ENCODE measurements at regions not wholly inside any gene's neighbourhood (a gene's known extent, or its start where the extent isn't known, plus 50 kb on each side); places are given as distances from the start of the nearest gene placed in this dataset.

GRCh38 chr2:157174321-157174720 lies 83.2 kb upstream of the GALNT5 start:
- H3K4me1 Mint-ChIP-seq (ENCODE audit: low read depth), result no peaks in the 10 kb centered on the region
- H3K36me3 Mint-ChIP-seq (ENCODE audit: insufficient read depth in 2 of 2), result no peaks in the 10 kb centered on the region
- H3K4me3 Mint-ChIP-seq, result no peak overlapping the region
- H3K9me3 Mint-ChIP-seq, result peaks cover 0 to 2% of the 10 kb centered on the region in 2 donors
- DNase-seq, result no peak
- no peak overlapping the region for H3K27ac Mint-ChIP-seq
- ATAC-seq (replicated peaks in 1 of 2), result no peak
- H3K27me3 Mint-ChIP-seq (ENCODE audit: low read depth), result peaks cover 21% of the 10 kb centered on the region

DNA sequence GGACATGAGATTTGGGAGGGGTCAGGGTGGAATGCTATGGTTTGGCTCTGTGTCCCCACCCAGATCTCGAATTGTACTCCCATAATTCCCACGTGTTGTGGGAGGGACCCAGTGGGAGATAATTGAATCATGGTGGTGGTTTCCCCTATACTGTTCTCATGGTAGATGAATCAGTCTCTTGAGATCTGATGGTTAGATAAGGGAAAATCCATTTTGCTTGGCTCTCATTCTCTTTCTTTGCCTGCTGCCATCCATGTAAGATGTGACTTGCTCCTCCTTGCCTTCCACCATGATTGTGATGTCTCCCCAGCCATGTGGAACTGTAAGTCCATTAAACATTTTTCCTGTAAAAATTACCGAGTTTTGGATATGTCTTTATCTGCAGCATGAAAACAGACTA lies 80.9 kb upstream of the GALNT5 start:
- H3K9me3 Mint-ChIP-seq, result peaks cover 0 to 2% of the 10 kb centered on the region in 2 donors

DNA sequence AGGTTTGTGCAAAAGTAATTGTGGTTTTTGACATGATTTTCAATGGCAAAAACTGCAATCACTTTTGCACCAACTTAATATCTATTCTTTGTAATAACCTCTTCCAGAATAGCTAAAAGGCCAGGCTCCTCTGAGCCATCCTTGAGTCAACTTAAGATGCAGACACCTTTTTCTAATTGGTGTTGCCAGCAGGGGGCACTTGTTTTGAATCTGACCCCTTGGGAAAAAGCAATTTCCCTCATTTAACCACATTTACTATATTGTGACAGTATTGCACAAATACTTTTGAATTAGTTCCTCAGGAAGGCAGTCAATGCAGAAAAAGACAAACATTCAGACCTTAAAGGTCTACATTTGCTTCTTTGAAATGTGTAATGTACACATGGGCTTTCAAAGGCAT lies 78.6 kb upstream of the GALNT5 start:
- DNase-seq (no peak), ATAC-seq (replicated peaks in 1 of 2) (no peak)
- peaks cover 12% of the 10 kb centered on the region for H3K27me3 Mint-ChIP-seq (ENCODE audit: low read depth)

More for the DNA sequence above, 80.9 kb upstream of the GALNT5 start:
- Mint-ChIP-seq H3K4me1 (ENCODE audit: low read depth) (no peaks in the 10 kb centered on the region), H3K27me3 (ENCODE audit: low read depth) (peaks cover 19% of the 10 kb centered on the region), H3K36me3 (ENCODE audit: insufficient read depth in 2 of 2) (no peaks in the 10 kb centered on the region), H3K27ac (no peak overlapping the region), H3K4me3 (no peak overlapping the region)
- ATAC-seq (replicated peaks in 1 of 2), result no peak
- no peak for DNase-seq

GRCh38 chr2:157179324-157180105 lies 78.0 kb upstream of the GALNT5 start:
- Mint-ChIP-seq H3K9me3 (peaks cover 0 to 2% of the 10 kb centered on the region in 2 donors), H3K4me1 (ENCODE audit: low read depth) (peaks cover 5% of the 10 kb centered on the region), H3K36me3 (ENCODE audit: insufficient read depth in 2 of 2) (no peaks in the 10 kb centered on the region), H3K27me3 (ENCODE audit: low read depth) (peaks cover 11% of the 10 kb centered on the region), H3K4me3 (no peak overlapping the region), H3K27ac (no peak overlapping the region)
- no peak for ATAC-seq (replicated peaks in 1 of 2)
- DNase-seq, result no peak

More for the DNA sequence above, 78.6 kb upstream of the GALNT5 start:
- Mint-ChIP-seq H3K9me3 (peaks cover 0 to 2% of the 10 kb centered on the region in 2 donors), H3K27ac (no peak overlapping the region), H3K36me3 (ENCODE audit: insufficient read depth in 2 of 2) (no peaks in the 10 kb centered on the region), H3K4me1 (ENCODE audit: low read depth) (peaks cover 5% of the 10 kb centered on the region), H3K4me3 (no peak overlapping the region)

- Mint-ChIP-seq H3K27me3 (ENCODE audit: low read depth) (peaks cover 14% of the 10 kb centered on the region), H3K36me3 (ENCODE audit: insufficient read depth in 2 of 2) (no peaks in the 10 kb centered on the region), H3K4me3 (no peak overlapping the region), H3K4me1 (ENCODE audit: low read depth) (peaks cover 5% of the 10 kb centered on the region), H3K9me3 (peaks cover 0 to 2% of the 10 kb centered on the region in 2 donors), H3K27ac (no peak overlapping the region)
- no peak for DNase-seq
- no peak for ATAC-seq (replicated peaks in 1 of 2)
These were observed 77.1 kb upstream of the GALNT5 start for GRCh38 chr2:157180359-157180758.

DNA sequence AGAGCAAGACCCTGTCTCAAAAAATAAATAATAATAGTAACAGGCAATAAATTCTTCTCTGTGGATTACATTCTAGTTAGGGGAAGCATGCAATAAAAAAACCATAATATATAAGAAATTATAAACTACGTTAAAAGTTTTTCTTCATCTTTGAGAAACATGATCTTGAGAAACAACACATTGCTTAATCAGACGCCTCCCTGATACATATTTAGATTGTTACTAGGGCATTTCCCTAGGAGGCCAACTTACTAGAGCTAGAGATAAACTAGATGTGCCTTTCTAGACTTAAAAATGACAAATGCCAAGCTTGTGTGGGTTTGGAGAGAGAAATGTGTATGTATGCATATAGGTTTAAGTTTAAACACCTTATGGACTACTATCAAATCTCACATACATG lies 76.3 kb upstream of the GALNT5 start:
- no peak for DNase-seq
- Mint-ChIP-seq H3K9me3 (peaks cover 0 to 2% of the 10 kb centered on the region in 2 donors), H3K36me3 (ENCODE audit: insufficient read depth in 2 of 2) (no peaks in the 10 kb centered on the region), H3K27me3 (ENCODE audit: low read depth) (peaks cover 22% of the 10 kb centered on the region), H3K4me1 (ENCODE audit: low read depth) (peaks cover 5% of the 10 kb centered on the region), H3K4me3 (no peak overlapping the region), H3K27ac (no peak overlapping the region)
- ATAC-seq (replicated peaks in 1 of 2), result no peak

- H3K9me3 Mint-ChIP-seq, result no peaks in the 10 kb centered on the region
- ATAC-seq (replicated peaks in 1 of 2) (no peak), DNase-seq (no peak)
- H3K36me3 Mint-ChIP-seq (ENCODE audit: insufficient read depth in 2 of 2), result no peaks in the 10 kb centered on the region
- H3K4me3 Mint-ChIP-seq, result no peak overlapping the region
- H3K27me3 Mint-ChIP-seq (ENCODE audit: low read depth), result peaks cover 25% of the 10 kb centered on the region
- peaks cover 5% of the 10 kb centered on the region for H3K4me1 Mint-ChIP-seq (ENCODE audit: low read depth)
- H3K27ac Mint-ChIP-seq, result no peak overlapping the region
These were observed 75.2 kb upstream of the GALNT5 start for GRCh38 chr2:157182204-157182709.

- H3K9me3 Mint-ChIP-seq, result no peaks in the 10 kb centered on the region
- H3K4me3 Mint-ChIP-seq, result no peak overlapping the region
- ATAC-seq (replicated peaks in 1 of 2) (peak in 1 of 2 donors; percentile 52), DNase-seq (no peak)
- no peaks in the 10 kb centered on the region for H3K36me3 Mint-ChIP-seq (ENCODE audit: insufficient read depth in 2 of 2)
- H3K27me3 Mint-ChIP-seq (ENCODE audit: low read depth), result peaks cover 25% of the 10 kb centered on the region
- peaks cover 5% of the 10 kb centered on the region for H3K4me1 Mint-ChIP-seq (ENCODE audit: low read depth)
- H3K27ac Mint-ChIP-seq, result peak overlapping the region; percentile 18
These were observed 74.6 kb upstream of the GALNT5 start for GRCh38 chr2:157182834-157183396.

- peaks cover 25% of the 10 kb centered on the region for H3K27me3 Mint-ChIP-seq (ENCODE audit: low read depth)
- H3K4me3 Mint-ChIP-seq, result no peak overlapping the region
- no peak overlapping the region for H3K27ac Mint-ChIP-seq
- no peaks in the 10 kb centered on the region for H3K36me3 Mint-ChIP-seq (ENCODE audit: insufficient read depth in 2 of 2)
- H3K9me3 Mint-ChIP-seq, result no peaks in the 10 kb centered on the region
- no peak for DNase-seq
- H3K4me1 Mint-ChIP-seq (ENCODE audit: low read depth), result peaks cover 5% of the 10 kb centered on the region
- ATAC-seq (replicated peaks in 1 of 2), result no peak
These were observed 73.2 kb upstream of the GALNT5 start for GRCh38 chr2:157184161-157184895.

- ATAC-seq (replicated peaks in 1 of 2), result no peak
- Mint-ChIP-seq H3K4me1 (ENCODE audit: low read depth) (peaks cover 5% of the 10 kb centered on the region), H3K27me3 (ENCODE audit: low read depth) (peaks cover 19% of the 10 kb centered on the region)
These were observed 71.9 kb upstream of the GALNT5 start for GRCh38 chr2:157185476-157186227.

GRCh38 chr2:157190151-157190550 lies 67.4 kb upstream of the GALNT5 start:
- no peak for ATAC-seq (replicated peaks in 1 of 2)
- Mint-ChIP-seq H3K27ac (no peak overlapping the region), H3K36me3 (ENCODE audit: insufficient read depth in 2 of 2) (no peaks in the 10 kb centered on the region), H3K9me3 (no peaks in the 10 kb centered on the region), H3K27me3 (ENCODE audit: low read depth) (peaks cover 11% of the 10 kb centered on the region), H3K4me1 (ENCODE audit: low read depth) (no peaks in the 10 kb centered on the region), H3K4me3 (no peak overlapping the region)
- DNase-seq, result no peak

More at GRCh38 chr2:157185476-157186227, 71.9 kb upstream of the GALNT5 start:
- H3K4me3 Mint-ChIP-seq, result no peak overlapping the region
- H3K27ac Mint-ChIP-seq, result no peak overlapping the region
- no peaks in the 10 kb centered on the region for H3K36me3 Mint-ChIP-seq (ENCODE audit: insufficient read depth in 2 of 2)
- DNase-seq, result no peak
- H3K9me3 Mint-ChIP-seq, result no peaks in the 10 kb centered on the region

GRCh38 chr2:157191186-157191585 lies 66.3 kb upstream of the GALNT5 start:
- peaks cover 3% of the 10 kb centered on the region for H3K27me3 Mint-ChIP-seq (ENCODE audit: low read depth)
- ATAC-seq (replicated peaks in 1 of 2) (no peak), DNase-seq (no peak)
- H3K4me1 Mint-ChIP-seq (ENCODE audit: low read depth), result no peaks in the 10 kb centered on the region
- no peak overlapping the region for H3K4me3 Mint-ChIP-seq
- no peaks in the 10 kb centered on the region for H3K9me3 Mint-ChIP-seq
- no peaks in the 10 kb centered on the region for H3K36me3 Mint-ChIP-seq (ENCODE audit: insufficient read depth in 2 of 2)
- no peak overlapping the region for H3K27ac Mint-ChIP-seq

All from activated T-cell treated with anti-CD3 and anti-CD28 coated beads, Interleukin-2, amount 50 U/mL, for 72 hours (primary cell).